ENCODE measurements at regions not wholly inside any gene's neighbourhood (a gene's known extent, or its start where the extent isn't known, plus 50 kb on each side); places are given as distances from the start of the nearest gene placed in this dataset.
"Not testable (repeated sequence)": the region's sequence is repeated elsewhere in the genome, so short reads cannot be mapped to it uniquely, and the experiment has no call there.

- ChIA-PET POLR2A (ENCODE audit: low non-redundant PET) (no interaction called here), CTCF (no interaction called here)
- TF ChIP-seq CTCF (conservative IDR thresholded peaks at IDR 0.05; ENCODE audit: low read depth), result no peak
- no peak overlapping the region for H3K27ac ChIP-seq
- DNase-seq (ENCODE audit: low spot score), result no peak
Observed at GRCh38 chr17:77530591-77530990, 389.8 kb downstream of the SEC14L1 start.

DNA sequence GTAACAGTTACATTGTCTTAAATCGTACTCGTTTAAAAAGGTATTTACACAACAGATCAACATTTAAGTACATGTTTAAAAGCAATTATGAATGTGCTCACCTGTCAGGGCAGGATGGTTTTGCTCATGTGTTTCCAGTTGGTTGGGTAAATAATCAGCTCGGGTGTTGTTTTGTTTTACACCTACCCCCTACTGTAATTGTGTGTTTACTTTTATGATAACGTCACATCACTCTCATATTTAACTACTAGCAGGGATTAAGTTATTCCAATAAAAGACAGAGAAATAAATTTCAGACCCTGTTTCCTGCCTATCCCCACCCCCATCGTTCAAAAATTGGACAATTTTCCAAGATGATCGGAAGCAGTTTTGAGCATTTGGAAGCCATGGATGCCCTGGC is 390.2 kb downstream of the SEC14L1 start:
- H3K27ac ChIP-seq, result no peak overlapping the region
- POLR2A ChIA-PET (ENCODE audit: low non-redundant PET), result no interaction called here
- CTCF ChIA-PET, result no interaction called here
- TF ChIP-seq CTCF (conservative IDR thresholded peaks at IDR 0.05; ENCODE audit: low read depth), result no peak
- DNase-seq (ENCODE audit: low spot score), result no peak

GRCh38 chr17:77531641-77532040 is 390.9 kb downstream of the SEC14L1 start:
- TF ChIP-seq CTCF (conservative IDR thresholded peaks at IDR 0.05; ENCODE audit: low read depth), result no peak
- DNase-seq (ENCODE audit: low spot score), result no peak
- CTCF ChIA-PET, result interaction anchor here (0.8 kb wide), 1 partner anchor 11 kb away, joined by 3 read pairs; no protein-coding TSS in a partner anchor
- no peak overlapping the region for H3K27ac ChIP-seq
- POLR2A ChIA-PET (ENCODE audit: low non-redundant PET), result no interaction called here

DNA sequence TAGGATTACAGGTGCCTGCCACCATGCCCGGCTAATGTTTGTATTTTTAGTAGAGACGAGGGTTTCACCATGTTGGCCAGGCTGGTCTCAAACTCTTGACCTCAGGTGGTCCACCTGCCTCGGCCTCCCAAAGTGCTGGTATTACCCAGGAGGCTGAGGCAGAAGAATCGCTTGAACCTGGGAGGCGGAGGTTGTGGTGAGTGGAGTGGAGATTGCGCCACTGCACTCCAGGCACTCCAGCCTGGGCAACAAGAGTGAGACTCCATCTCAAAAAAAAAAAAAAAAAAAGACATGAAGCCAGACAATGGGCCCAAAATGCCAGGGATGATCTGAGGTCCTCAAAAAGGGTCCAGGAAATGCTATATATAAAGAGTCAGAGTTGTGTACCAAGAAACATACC is 392.9 kb downstream of the SEC14L1 start:
- H3K27ac ChIP-seq; DNase-seq (ENCODE audit: low spot score); CTCF ChIA-PET: not testable (repeated sequence)
- POLR2A ChIA-PET (ENCODE audit: low non-redundant PET), result interaction anchor here (0.7 kb wide), 1 partner anchor 22 kb away, joined by 4 read pairs; no protein-coding TSS in a partner anchor

DNA sequence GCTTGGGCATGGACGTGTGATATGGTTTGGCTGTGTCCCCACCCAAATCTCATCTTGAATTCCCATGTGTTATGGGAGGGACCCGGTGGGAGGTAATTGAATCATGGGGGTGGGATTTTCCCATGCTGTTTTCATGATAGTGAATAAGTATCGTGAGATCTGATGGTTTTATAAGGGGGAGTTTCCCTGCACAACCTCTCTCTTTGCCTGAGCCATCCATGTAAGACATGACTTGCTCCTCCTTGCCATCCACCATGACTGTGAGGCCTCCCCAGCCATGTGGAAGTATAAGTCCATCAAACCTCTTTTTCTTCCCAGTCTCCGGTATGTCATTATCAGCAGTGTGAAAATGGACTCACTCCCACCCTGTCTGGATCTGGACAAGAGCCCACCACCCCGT is 393.4 kb downstream of the SEC14L1 start:
- no peak overlapping the region for H3K27ac ChIP-seq
- no peak for DNase-seq (ENCODE audit: low spot score)
- CTCF ChIA-PET, result no interaction called here
- no peak for TF ChIP-seq CTCF (conservative IDR thresholded peaks at IDR 0.05; ENCODE audit: low read depth)
- POLR2A ChIA-PET (ENCODE audit: low non-redundant PET), result no interaction called here

- TF ChIP-seq CTCF (conservative IDR thresholded peaks at IDR 0.05; ENCODE audit: low read depth), result no peak
- CTCF ChIA-PET, result no interaction called here
Observed at GRCh38 chr17:77535435-77535834, 394.7 kb downstream of the SEC14L1 start.

GRCh38 chr17:77535892-77536291 is 395.1 kb downstream of the SEC14L1 start:
- POLR2A ChIA-PET (ENCODE audit: low non-redundant PET), result no interaction called here

More at GRCh38 chr17:77535435-77535834, 394.7 kb downstream of the SEC14L1 start:
- H3K27ac ChIP-seq, result no peak overlapping the region
- no peak for DNase-seq (ENCODE audit: low spot score)
- POLR2A ChIA-PET (ENCODE audit: low non-redundant PET), result no interaction called here

More at GRCh38 chr17:77535892-77536291, 395.1 kb downstream of the SEC14L1 start:
- no peak for TF ChIP-seq CTCF (conservative IDR thresholded peaks at IDR 0.05; ENCODE audit: low read depth)
- DNase-seq (ENCODE audit: low spot score), result no peak
- H3K27ac ChIP-seq, result no peak overlapping the region
- CTCF ChIA-PET, result no interaction called here
